ENCODE measurements at regions not wholly inside any gene's neighbourhood (a gene's known extent, or its start where the extent isn't known, plus 50 kb on each side); places are given as distances from the start of the nearest gene placed in this dataset.

- Histone ChIP-seq H3K9me3 (no peaks in the 10 kb centered on the region), H3K36me3 (no peaks in the 10 kb centered on the region), H3K4me3 (no peak overlapping the region), H3K4me1 (no peaks in the 10 kb centered on the region), H3K27ac (no peak overlapping the region), H3K27me3 (ENCODE audit: low read depth) (no peaks in the 10 kb centered on the region)
- intact Hi-C loops (cut with DNase I), result no loop called here
- DNase-seq (no peak), ATAC-seq (no peak)
- TF ChIP-seq CTCF (IDR thresholded peaks at IDR 0.05), result no peak
Measured at GRCh38 chr3:187977659-187978058, 176.3 kb upstream of the LPP start.

GRCh38 chr3:187978433-187979011, 175.4 kb upstream of the LPP start:
- intact Hi-C loops (cut with DNase I), result no loop called here
- ATAC-seq, result no peak

DNA sequence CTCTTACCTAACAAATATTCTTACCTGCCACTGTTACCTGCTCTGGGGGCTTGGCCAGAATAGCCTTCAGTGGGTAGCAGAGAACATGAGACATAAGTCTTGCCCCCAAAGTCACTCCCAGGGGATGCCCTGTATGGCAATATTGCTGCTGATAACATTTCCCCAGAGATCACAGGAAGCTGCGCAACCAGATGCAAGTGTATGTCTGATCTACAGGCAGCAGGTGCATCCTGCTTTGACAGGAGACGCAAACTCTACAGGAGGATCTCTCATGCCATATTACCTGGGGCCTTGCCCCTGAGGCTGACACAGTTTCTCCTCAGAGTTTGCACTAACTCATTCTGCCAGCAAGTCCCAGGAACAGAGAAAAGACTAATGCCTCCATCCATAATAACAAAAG, 174.4 kb upstream of the LPP start:
- no peak for ATAC-seq
- TF ChIP-seq CTCF (IDR thresholded peaks at IDR 0.05), result no peak

More at GRCh38 chr3:187978433-187979011, 175.4 kb upstream of the LPP start:
- no peaks in the 10 kb centered on the region for H3K4me1 ChIP-seq
- no peak for DNase-seq
- H3K27me3 ChIP-seq (ENCODE audit: low read depth), result no peaks in the 10 kb centered on the region
- no peak for TF ChIP-seq CTCF (IDR thresholded peaks at IDR 0.05)
- H3K4me3 ChIP-seq, result no peak overlapping the region
- H3K27ac ChIP-seq, result no peak overlapping the region
- H3K36me3 ChIP-seq, result no peaks in the 10 kb centered on the region
- H3K9me3 ChIP-seq, result no peaks in the 10 kb centered on the region

GRCh38 chr3:187980861-187981260, 173.1 kb upstream of the LPP start:
- no peaks in the 10 kb centered on the region for H3K9me3 ChIP-seq
- no peaks in the 10 kb centered on the region for H3K27me3 ChIP-seq (ENCODE audit: low read depth)
- H3K4me1 ChIP-seq, result no peaks in the 10 kb centered on the region
- no peak for ATAC-seq
- DNase-seq, result no peak
- intact Hi-C loops (cut with DNase I), result no loop called here
- no peak overlapping the region for H3K27ac ChIP-seq
- TF ChIP-seq CTCF (IDR thresholded peaks at IDR 0.05), result no peak
- H3K4me3 ChIP-seq, result no peak overlapping the region
- no peaks in the 10 kb centered on the region for H3K36me3 ChIP-seq

More for the DNA sequence above, 174.4 kb upstream of the LPP start:
- no peak for DNase-seq
- Histone ChIP-seq H3K27me3 (ENCODE audit: low read depth) (no peaks in the 10 kb centered on the region), H3K27ac (no peak overlapping the region), H3K36me3 (no peaks in the 10 kb centered on the region), H3K4me1 (no peaks in the 10 kb centered on the region), H3K9me3 (no peaks in the 10 kb centered on the region), H3K4me3 (no peak overlapping the region)
- intact Hi-C loops (cut with DNase I), result no loop called here

DNA sequence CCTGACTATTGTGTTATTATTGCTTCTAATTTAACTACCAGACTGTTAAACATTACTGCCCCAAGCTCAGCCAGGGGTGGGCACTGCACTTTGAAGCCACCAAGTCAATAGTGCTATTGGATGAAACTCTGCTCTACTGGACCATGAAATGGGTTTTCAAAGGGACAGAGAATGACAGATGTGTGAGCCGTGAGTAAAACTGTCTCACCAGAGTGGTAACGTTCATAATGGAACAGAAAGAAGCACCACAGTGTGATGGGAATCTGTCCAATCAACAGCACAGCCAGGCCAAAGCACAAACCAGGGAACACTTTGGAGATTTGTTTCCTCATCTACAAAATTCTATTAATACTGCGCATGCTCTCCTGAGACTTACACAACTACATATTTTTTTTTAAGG, 171.8 kb upstream of the LPP start:
- Histone ChIP-seq H3K27ac (no peak overlapping the region), H3K36me3 (no peaks in the 10 kb centered on the region), H3K9me3 (no peaks in the 10 kb centered on the region), H3K27me3 (ENCODE audit: low read depth) (no peaks in the 10 kb centered on the region), H3K4me3 (no peak overlapping the region), H3K4me1 (peaks cover 6% of the 10 kb centered on the region)
- DNase-seq (no peak), ATAC-seq (no peak)
- intact Hi-C loops (cut with DNase I), result no loop called here
- TF ChIP-seq CTCF (IDR thresholded peaks at IDR 0.05), result no peak

Measured in lower lobe of right lung (tissue), 2 donors.